SK-N-SH (cell line): ENCODE measurements at regions not wholly inside any gene's neighbourhood (a gene's known extent, or its start where the extent isn't known, plus 50 kb on each side); places are given as distances from the start of the nearest gene placed in this dataset.

Experiments used
- CTCF ChIA-PET: fragments of 300-600, 350-600 bp; formaldehyde crosslinking; extraction: SDS; loops from one replicate; lab custom pipeline; 2021; lab: Yijun Ruan, JAX
- POLR2A ChIA-PET: fragments of 350-600 bp; sonication (Branson Sonifier 250); formaldehyde crosslinking; extraction: SDS; loops from one replicate; lab custom pipeline; 2020; ENCODE audit warnings: antibody characterized with exemption, inconsistent platforms; lab: Yijun Ruan, JAX
- DNase-seq: peaks from one replicate; pipeline ENCODE4 v3.0.0; 2012
- H2AFZ ChIP-seq: fragments of 200-600 bp; sonication (generic); 2 replicates; pipeline ENCODE4 v1.8.1; 2016; ENCODE audit warnings: antibody characterized with exemption, mild to moderate bottlenecking, low read depth
- H3F3A ChIP-seq: fragments of 200-600 bp; sonication (generic); replicated peaks from 2 replicates; pipeline ENCODE3; 2016; ENCODE audit warnings: antibody characterized with exemption, mild to moderate bottlenecking; ENCODE audit not compliant: insufficient read depth
- H3K27ac ChIP-seq, 2 experiments: fragments of 200-500 bp in 1 of 2; fragments of 200-600 bp in 1 of 2; sonication (Bioruptor generic) in 1 of 2; sonication (generic), shearing (Covaris generic) in 1 of 2; 2 replicates each; pipeline versions ENCODE4 v1.5.1 to v1.6.1; 2014 to 2016; ENCODE audit warnings: low read depth in 2 of 2, inconsistent platforms in 1 of 2, low read length in 1 of 2, mild to moderate bottlenecking in 1 of 2, mixed read lengths in 1 of 2
- H3K27me3 ChIP-seq: fragments of 200-600 bp; sonication (generic), shearing (Covaris generic); 2 replicates; pipeline ENCODE4 v1.6.1; 2016; ENCODE audit warnings: mixed run types; ENCODE audit not compliant: insufficient read depth
- H3K36me3 ChIP-seq, 2 experiments: fragments of 200-500 bp in 1 of 2; fragments of 200-600 bp in 1 of 2; sonication (Bioruptor generic) in 1 of 2; sonication (generic) in 1 of 2; replicated peaks in 1 of 2; 2 replicates each; pipeline versions ENCODE3 to v1.5.1; 2014 to 2016; ENCODE audit warnings: low read length in 1 of 2, mild to moderate bottlenecking in 1 of 2; ENCODE audit not compliant: insufficient read depth in 2 of 2, control insufficient read depth in 1 of 2
- H3K4me1 ChIP-seq, 2 experiments: fragments of 200-500 bp in 1 of 2; fragments of 200-600 bp in 1 of 2; sonication (Bioruptor generic) in 1 of 2; sonication (generic), shearing (Covaris generic) in 1 of 2; 2 replicates each; pipeline versions ENCODE4 v1.5.1 to v1.6.1; 2014 to 2016; ENCODE audit warnings: low read depth in 1 of 2, low read length in 1 of 2, mixed run types in 1 of 2; ENCODE audit not compliant: insufficient read depth in 2 of 2, control insufficient read depth in 1 of 2
- H3K4me2 ChIP-seq: fragments of 200-600 bp; sonication (generic), shearing (Covaris generic); 2 replicates; pipeline ENCODE4 v1.6.1; 2017; ENCODE audit warnings: mixed run types
- H3K4me3 ChIP-seq, 2 experiments: fragments of 200-500 bp in 1 of 2; fragments of 200-600 bp in 1 of 2; sonication (Bioruptor generic) in 1 of 2; sonication (generic), shearing (Covaris generic) in 1 of 2; 2 replicates each; pipeline versions ENCODE4 v1.5.1 to v1.8.1; 2014 to 2016; ENCODE audit warnings: low read depth in 2 of 2, inconsistent platforms in 1 of 2, low read length in 1 of 2, mild to moderate bottlenecking in 1 of 2, mixed read lengths in 1 of 2, moderate library complexity in 1 of 2
- H3K79me2 ChIP-seq: fragments of 200-600 bp; sonication (generic); 2 replicates; pipeline ENCODE4 v1.8.1; 2017; ENCODE audit warnings: mild to moderate bottlenecking; ENCODE audit not compliant: insufficient read depth
- H3K9ac ChIP-seq: fragments of 200-600 bp; sonication (generic); 2 replicates; pipeline ENCODE4 v1.6.1; 2017; ENCODE audit warnings: mixed run types
- H3K9me2 ChIP-seq: fragments of 200-600 bp; sonication (generic); 2 replicates; pipeline ENCODE4 v1.6.1; 2017; ENCODE audit warnings: mixed run types
- H3K9me3 ChIP-seq: fragments of 200-600 bp; sonication (generic); 2 replicates; pipeline ENCODE4 v1.6.1; 2017; ENCODE audit warnings: mixed run types, mild to moderate bottlenecking, moderate library complexity
- H4K20me1 ChIP-seq: fragments of 200-600 bp; sonication (generic); 2 replicates; pipeline ENCODE4 v1.6.1; 2017; ENCODE audit warnings: mild to moderate bottlenecking, mixed run types; ENCODE audit not compliant: insufficient read depth
- CHD2 ChIP-seq: fragments of 150-350 bp; IDR thresholded peaks from 2 replicates; pipeline ENCODE4 v1.6.1; 2018; ENCODE audit warnings: low read length; ENCODE audit not compliant: partially characterized antibody
- CTCF ChIP-seq: fragments of 200-600 bp; sonication (generic); IDR thresholded peaks from 2 replicates; pipeline ENCODE4 v1.6.1; 2017; ENCODE audit warnings: antibody characterized with exemption, mild to moderate bottlenecking, moderate library complexity
- EZH2phosphoT487 ChIP-seq: fragments of 200-600 bp; sonication (generic); IDR thresholded peaks from 2 replicates; pipeline ENCODE4 v1.6.1; 2017; ENCODE audit warnings: low read depth, mixed run types, mild to moderate bottlenecking, antibody characterized with exemption, moderate library complexity, borderline replicate concordance
- FOXJ3 ChIP-seq: sonication (generic); formaldehyde crosslinking; IDR thresholded peaks from 2 replicates; pipeline ENCODE4 v1.5.1; 2020; ENCODE audit warnings: mild to moderate bottlenecking, missing genetic modification reagents
- FOXM1 ChIP-seq: IDR thresholded peaks from 2 replicates; pipeline ENCODE4 v1.4.0; 2012; ENCODE audit warnings: low read depth, mild to moderate bottlenecking
- GABPA ChIP-seq: IDR thresholded peaks from 2 replicates; pipeline ENCODE4 v1.4.0; 2012; ENCODE audit warnings: low read depth, mild to moderate bottlenecking
- JUND ChIP-seq: IDR thresholded peaks from 2 replicates; pipeline ENCODE4 v1.4.0; 2012
- MAX ChIP-seq: IDR thresholded peaks from 2 replicates; pipeline ENCODE4 v1.4.0; 2012; ENCODE audit warnings: low read depth
- MXI1 ChIP-seq: IDR thresholded peaks from 2 replicates; pipeline ENCODE4 v1.6.1; 2012; ENCODE audit warnings: mild to moderate bottlenecking, low read depth, low read length, improper control_type of control experiment
- NFIC ChIP-seq: IDR thresholded peaks from 2 replicates; pipeline ENCODE4 v1.4.0; 2012; ENCODE audit warnings: borderline replicate concordance
- POLR2AphosphoS5 ChIP-seq: IDR thresholded peaks from 2 replicates; pipeline ENCODE4 v1.6.1; 2012; ENCODE audit warnings: low read depth, low read length
- REST ChIP-seq: IDR thresholded peaks from 2 replicates; pipeline ENCODE4 v1.6.1; 2012; ENCODE audit warnings: mild to moderate bottlenecking, low read depth, low read length, moderate library complexity
- RFX5 ChIP-seq: IDR thresholded peaks from 2 replicates; pipeline ENCODE4 v1.6.1; 2012; ENCODE audit warnings: mild to moderate bottlenecking, improper control_type of control experiment, low read length
- RXRA ChIP-seq: IDR thresholded peaks from 2 replicates; pipeline ENCODE4 v1.4.0; 2012; ENCODE audit warnings: low read depth, mild to moderate bottlenecking, borderline replicate concordance
- SIN3A ChIP-seq: IDR thresholded peaks from 2 replicates; pipeline ENCODE4 v1.6.1; 2012; ENCODE audit warnings: low read depth, mild to moderate bottlenecking, low read length, moderate library complexity, borderline replicate concordance
- SMC3 ChIP-seq: IDR thresholded peaks from 2 replicates; pipeline ENCODE4 v1.6.1; 2012; ENCODE audit warnings: low read depth, low read length, improper control_type of control experiment
- TAF1 ChIP-seq: IDR thresholded peaks from 2 replicates; pipeline ENCODE4 v1.6.1; 2012; ENCODE audit warnings: low read depth, mild to moderate bottlenecking, low read length, moderate library complexity, borderline replicate concordance
- TCF12 ChIP-seq: IDR thresholded peaks from 2 replicates; pipeline ENCODE4 v1.4.0; 2012
- TEAD4 ChIP-seq: IDR thresholded peaks from 2 replicates; pipeline ENCODE4 v1.4.0; 2012; ENCODE audit warnings: mild to moderate bottlenecking, borderline replicate concordance; ENCODE audit not compliant: insufficient read depth
- WGBS: methylation state at CpG from one replicate; pipeline ENCODE4 v1.1.6; 2017; ENCODE audit warnings: low lambda C conversion rate; 5-methylcytosine and 5-hydroxymethylcytosine counted together

GRCh38 chr12:14167005-14167628, 185.7 kb upstream of the GRIN2B start (continued):
- TF ChIP-seq MXI1 (no peak), GABPA (no peak), TCF12 (no peak)

GRCh38 chr12:14169281-14169680, 187.9 kb upstream of the GRIN2B start:
- Histone ChIP-seq H3K27me3 (no peaks in the 10 kb centered on the region), H3K9ac (no peak overlapping the region), H3K4me1 (no peaks in the 10 kb centered on the region), H3K9me2 (no peaks in the 10 kb centered on the region), H2AFZ (no peak overlapping the region), H4K20me1 (no peaks in the 10 kb centered on the region), H3F3A (no peaks in the 10 kb centered on the region), H3K27ac (no peak overlapping the region), H3K79me2 (no peaks in the 10 kb centered on the region), H3K36me3 (no peaks in the 10 kb centered on the region), H3K9me3 (no peaks in the 10 kb centered on the region), H3K4me2 (no peak overlapping the region), H3K4me3 (no peak overlapping the region)
- ChIA-PET CTCF (interaction anchor here (3.1 kb wide), 1 partner anchor 306 kb away, joined by 35 read pairs; no protein-coding TSS in a partner anchor), POLR2A (no interaction called here)
- TF ChIP-seq POLR2AphosphoS5 = no peak
- TF ChIP-seq MAX = no peak
- TF ChIP-seq RXRA = no peak
- no peak for TF ChIP-seq CTCF
- no peak for TF ChIP-seq JUND
- TF ChIP-seq REST = no peak
- no peak for TF ChIP-seq SIN3A
- TF ChIP-seq EZH2phosphoT487 = no peak
- no peak for TF ChIP-seq SMC3
- TF ChIP-seq CHD2 = no peak
- TF ChIP-seq FOXM1 = no peak
- no peak for TF ChIP-seq TEAD4
- no peak for TF ChIP-seq MXI1
- no peak for TF ChIP-seq FOXJ3
- no peak for TF ChIP-seq TAF1
- no peak for TF ChIP-seq NFIC
- TF ChIP-seq RFX5 = no peak
- no peak for TF ChIP-seq GABPA
- 14% methylated on average over 3 of the region's 3 CpGs for WGBS
- no peak for DNase-seq
